Mammary epithelial cell (primary cell): ENCODE measurements at regions not wholly inside any gene's neighbourhood (a gene's known extent, or its start where the extent isn't known, plus 50 kb on each side); places are given as distances from the start of the nearest gene placed in this dataset.
"Not testable (repeated sequence)": the region's sequence is repeated elsewhere in the genome, so short reads cannot be mapped to it uniquely, and the experiment has no call there.

ENCODE experiments used
- CTCF ChIP-seq, 2 donors: IDR thresholded peaks in 1 of 2; conservative IDR thresholded peaks in 1 of 2; 2 replicates each; pipeline ENCODE4 v1.5.1; 2011 to 2012; ENCODE audit warnings: inconsistent platforms in 2 of 2, low read length in 2 of 2, mild to moderate bottlenecking in 2 of 2, control low read depth in 1 of 2, low read depth in 1 of 2; ENCODE audit not compliant: insufficient read depth in 1 of 2; ENCODE audit errors: extremely low read depth in 1 of 2
- EZH2 ChIP-seq: IDR thresholded peaks from 2 replicates; pipeline ENCODE4 v1.6.1; 2012; ENCODE audit warnings: low read length, inconsistent platforms, borderline replicate concordance

GRCh38 chr6:20023549-20024315 lies 186.6 kb downstream of the ID4 start:
- TF ChIP-seq CTCF (conservative IDR thresholded peaks at IDR 0.05 in 1 of 2, IDR thresholded peaks at IDR 0.05 in 1 of 2; ENCODE audit: extremely low read depth in 1 of 2, insufficient read depth in 1 of 2, low read depth in 1 of 2, low read length in 2 of 2); EZH2: not testable (repeated sequence)
